C4-2B (cell line): ENCODE measurements at regions not wholly inside any gene's neighbourhood (a gene's known extent, or its start where the extent isn't known, plus 50 kb on each side); places are given as distances from the start of the nearest gene placed in this dataset.
A peak's percentile ranks its signal among the peaks of the same experiment; 100 is the strongest.

Experiments used
- H3K27ac ChIP-seq: fragments of 450-650 bp; 2 replicates; pipeline ENCODE4 v1.5.1; 2017
- CTCF ChIP-seq: fragments of 450-650 bp; conservative IDR thresholded peaks from 2 replicates; pipeline ENCODE4 v1.5.1; 2017; ENCODE audit warnings: mild to moderate bottlenecking
- ZFX ChIP-seq: fragments of 450-650 bp; IDR thresholded peaks from 2 replicates; pipeline ENCODE4 v1.6.1; 2017

- no peak for TF ChIP-seq CTCF
- no peak for TF ChIP-seq ZFX
- H3K27ac ChIP-seq: no peak overlapping the region
Measured at GRCh38 chr5:3729631-3730030, 134.0 kb downstream of the IRX1 start.

DNA sequence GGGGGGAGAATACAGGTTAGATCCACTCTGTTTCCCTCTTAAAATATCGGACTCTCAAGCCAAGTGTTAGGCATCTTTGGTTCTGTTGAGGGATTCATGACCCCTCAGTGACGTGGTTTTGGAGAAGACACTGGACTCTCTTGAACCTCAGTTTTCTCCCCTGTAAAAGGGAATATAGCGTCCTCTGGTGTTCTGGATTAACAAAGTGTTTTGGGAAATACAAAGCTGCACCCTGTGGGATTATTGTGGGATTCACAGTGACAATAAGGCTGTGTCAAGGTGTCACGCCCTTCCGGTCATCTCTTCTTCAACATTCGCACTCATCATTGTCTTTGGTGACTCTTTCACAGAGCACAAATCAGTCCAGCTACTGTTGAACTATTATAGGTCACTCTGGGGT, 139.0 kb downstream of the IRX1 start:
- TF ChIP-seq CTCF: no peak
- no peak for TF ChIP-seq ZFX
- no peak overlapping the region for H3K27ac ChIP-seq

GRCh38 chr5:3736466-3736865, 140.8 kb downstream of the IRX1 start:
- TF ChIP-seq CTCF (no peak), ZFX (no peak)
- no peak overlapping the region for H3K27ac ChIP-seq

DNA sequence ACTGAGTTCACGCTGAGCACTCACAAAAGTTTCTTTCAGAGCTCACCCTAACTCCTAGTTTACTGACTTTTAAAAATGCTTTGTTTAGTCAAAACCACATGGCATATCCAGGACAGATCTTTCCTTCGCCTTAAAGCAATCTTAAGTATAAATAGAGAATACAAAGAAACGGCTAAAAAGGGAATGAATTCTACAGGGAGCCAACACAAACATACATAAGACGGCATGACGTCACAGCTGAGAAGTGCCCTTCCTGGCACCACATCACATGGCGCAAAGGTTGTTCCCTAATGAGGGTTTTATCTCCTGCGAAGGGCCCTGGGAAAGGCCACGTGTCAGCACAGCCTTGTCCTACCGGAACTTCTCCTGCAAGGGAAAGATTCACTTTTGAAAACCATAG, 141.3 kb downstream of the IRX1 start:
- TF ChIP-seq ZFX: no peak
- no peak for TF ChIP-seq CTCF
- no peak overlapping the region for H3K27ac ChIP-seq

GRCh38 chr5:3738919-3739318, 143.3 kb downstream of the IRX1 start:
- no peak for TF ChIP-seq CTCF
- TF ChIP-seq ZFX: no peak
- H3K27ac ChIP-seq: no peak overlapping the region

DNA sequence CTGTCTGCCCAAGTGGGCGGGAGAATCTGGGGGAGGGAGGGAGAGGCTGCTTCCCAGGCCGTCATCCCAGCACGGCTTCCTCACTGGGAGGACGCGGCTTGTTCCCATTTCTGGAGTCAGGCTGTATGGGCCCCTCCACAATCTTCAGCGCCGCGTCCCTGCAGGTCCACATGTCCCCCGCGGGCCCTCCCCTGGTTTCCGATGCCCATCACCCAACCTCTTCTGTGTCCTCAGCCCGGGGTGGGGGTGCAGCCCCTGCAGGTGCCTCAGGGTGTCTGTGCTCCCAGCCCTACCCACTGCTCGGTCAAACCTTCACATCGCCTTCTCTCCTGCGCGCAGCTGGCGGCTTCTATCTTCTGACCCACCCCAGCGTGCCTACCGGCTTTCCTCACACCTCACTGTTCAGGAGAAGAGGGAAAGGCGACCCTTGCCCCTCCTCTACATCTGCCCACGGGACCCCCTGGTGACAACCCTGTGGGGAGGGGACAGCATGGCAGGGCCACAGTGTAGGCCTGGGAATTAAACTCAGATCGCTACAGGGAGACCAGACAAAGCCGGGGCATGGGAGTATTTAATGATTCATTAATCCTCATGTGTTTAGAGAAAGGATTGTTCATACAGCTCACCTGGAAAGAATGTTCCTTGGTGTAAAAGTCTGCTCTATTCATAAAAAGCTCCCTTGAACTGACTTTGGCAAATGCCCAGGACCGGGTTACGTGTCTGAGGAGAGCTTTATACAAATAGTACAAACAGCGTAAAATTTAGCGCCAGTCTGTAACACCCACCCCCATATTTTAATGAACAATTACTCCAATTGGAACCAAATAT, 145.1 kb downstream of the IRX1 start:
- peak overlapping the region; percentile 77 for H3K27ac ChIP-seq
- no peak for TF ChIP-seq ZFX
- no peak for TF ChIP-seq CTCF

DNA sequence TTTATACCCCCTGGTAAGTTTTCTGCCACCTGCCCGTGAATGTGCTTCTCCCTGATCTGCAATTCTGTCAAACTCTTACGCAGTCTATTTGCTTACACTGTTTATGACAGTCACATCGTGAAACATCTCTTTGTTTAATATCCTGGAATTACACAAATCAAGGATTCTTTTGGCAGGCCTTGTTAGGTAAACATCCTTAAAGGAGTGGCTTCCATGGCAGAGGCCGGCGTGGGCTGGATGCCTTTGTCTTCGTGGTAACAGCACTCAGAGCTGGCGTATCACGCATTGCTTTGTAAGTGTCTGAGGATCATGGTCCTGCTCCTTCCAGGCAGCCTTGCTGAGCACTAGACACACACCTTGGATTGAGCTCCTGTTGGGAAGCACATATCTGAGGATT, 145.7 kb downstream of the IRX1 start:
- peak overlapping the region; percentile 77; the same call in 1 of the 2 replicates for H3K27ac ChIP-seq
- TF ChIP-seq ZFX (no peak), CTCF (no peak)
